ENCODE measurements at regions not wholly inside any gene's neighbourhood (a gene's known extent, or its start where the extent isn't known, plus 50 kb on each side); places are given as distances from the start of the nearest gene placed in this dataset.
"Not testable (repeated sequence)": the region's sequence is repeated elsewhere in the genome, so short reads cannot be mapped to it uniquely, and the experiment has no call there.

- no peak for DNase-seq (ENCODE audit: low read depth)
Observed at GRCh38 chr1:72434070-72434469, 151.7 kb upstream of the NEGR1 start.

GRCh38 chr1:72433591-72433990, 151.3 kb upstream of the NEGR1 start:
- no peak for DNase-seq (ENCODE audit: low read depth)

GRCh38 chr1:72432645-72433267, 150.4 kb upstream of the NEGR1 start:
- DNase-seq (ENCODE audit: low read depth): peak; percentile 19

GRCh38 chr1:72431810-72432209, 149.5 kb upstream of the NEGR1 start:
- no peak for DNase-seq (ENCODE audit: low read depth)

- not testable (repeated sequence) for DNase-seq (ENCODE audit: low read depth)
Observed at GRCh38 chr1:72428276-72428675, 145.9 kb upstream of the NEGR1 start.

GRCh38 chr1:72419229-72419628, 136.9 kb upstream of the NEGR1 start:
- DNase-seq (ENCODE audit: low read depth): no peak

GRCh38 chr1:72412286-72412685, 129.9 kb upstream of the NEGR1 start:
- DNase-seq (ENCODE audit: low read depth): no peak

- no peak for DNase-seq (ENCODE audit: low read depth)
Observed at GRCh38 chr1:72399807-72400206, 117.5 kb upstream of the NEGR1 start.

GRCh38 chr1:72397786-72398185, 115.4 kb upstream of the NEGR1 start:
- DNase-seq (ENCODE audit: low read depth): peak; percentile 89

GRCh38 chr1:72394457-72394856, 112.1 kb upstream of the NEGR1 start:
- DNase-seq (ENCODE audit: low read depth): no peak

- no peak for DNase-seq (ENCODE audit: low read depth)
Observed at GRCh38 chr1:72379072-72379471, 96.7 kb upstream of the NEGR1 start.

GRCh38 chr1:72375226-72375625, 92.9 kb upstream of the NEGR1 start:
- no peak for DNase-seq (ENCODE audit: low read depth)

- DNase-seq (ENCODE audit: low read depth): no peak
Observed at GRCh38 chr1:72371259-72372035, 89.1 kb upstream of the NEGR1 start.

- not testable (repeated sequence) for DNase-seq (ENCODE audit: low read depth)
Observed at GRCh38 chr1:72370836-72371235, 88.5 kb upstream of the NEGR1 start.

GRCh38 chr1:72369069-72369757, 86.9 kb upstream of the NEGR1 start:
- DNase-seq (ENCODE audit: low read depth): no peak

GRCh38 chr1:72366466-72366865, 84.1 kb upstream of the NEGR1 start:
- DNase-seq (ENCODE audit: low read depth): peak; percentile 52

GRCh38 chr1:72365693-72366092, 83.4 kb upstream of the NEGR1 start:
- DNase-seq (ENCODE audit: low read depth): no peak

- no peak for DNase-seq (ENCODE audit: low read depth)
Observed at GRCh38 chr1:72362538-72362937, 80.2 kb upstream of the NEGR1 start.

- peak; percentile 89 for DNase-seq (ENCODE audit: low read depth)
Observed at GRCh38 chr1:72357411-72357810, 75.1 kb upstream of the NEGR1 start.

GRCh38 chr1:72355899-72356298, 73.6 kb upstream of the NEGR1 start:
- no peak for DNase-seq (ENCODE audit: low read depth)

GRCh38 chr1:72341661-72342060, 59.3 kb upstream of the NEGR1 start:
- DNase-seq (ENCODE audit: low read depth): no peak

GRCh38 chr1:72336776-72337175, 54.4 kb upstream of the NEGR1 start:
- no peak for DNase-seq (ENCODE audit: low read depth)
